Esophagus squamous epithelium (tissue), 4 donors: ENCODE measurements at regions not wholly inside any gene's neighbourhood (a gene's known extent, or its start where the extent isn't known, plus 50 kb on each side); places are given as distances from the start of the nearest gene placed in this dataset.
"Not testable (repeated sequence)": the region's sequence is repeated elsewhere in the genome, so short reads cannot be mapped to it uniquely, and the experiment has no call there.

Source experiments
- POLR2A ChIP-seq, 4 donors: fragments of 450-650 bp; IDR thresholded peaks; one replicate each; pipeline ENCODE4 v1.6.1; 2017; ENCODE audit warnings: antibody characterized with exemption in 4 of 4, mild to moderate bottlenecking in 4 of 4, moderate library complexity in 3 of 4
- TF ChIP-seq, protein P1 (sequence below), 6 experiments: fragments of 450-650 bp in 4 of 6; fragments of 200-600 bp in 2 of 6; sonication (generic) in 2 of 6; IDR thresholded peaks; one replicate each; pipeline ENCODE4 v1.5.1; 2016 to 2019; ENCODE audit warnings: antibody characterized with exemption in 6 of 6, mild to moderate bottlenecking in 4 of 6, moderate library complexity in 4 of 6

GRCh38 chr18:54669701-54670100 is 78.7 kb downstream of the DYNAP start:
- TF ChIP-seq, protein P1, sequence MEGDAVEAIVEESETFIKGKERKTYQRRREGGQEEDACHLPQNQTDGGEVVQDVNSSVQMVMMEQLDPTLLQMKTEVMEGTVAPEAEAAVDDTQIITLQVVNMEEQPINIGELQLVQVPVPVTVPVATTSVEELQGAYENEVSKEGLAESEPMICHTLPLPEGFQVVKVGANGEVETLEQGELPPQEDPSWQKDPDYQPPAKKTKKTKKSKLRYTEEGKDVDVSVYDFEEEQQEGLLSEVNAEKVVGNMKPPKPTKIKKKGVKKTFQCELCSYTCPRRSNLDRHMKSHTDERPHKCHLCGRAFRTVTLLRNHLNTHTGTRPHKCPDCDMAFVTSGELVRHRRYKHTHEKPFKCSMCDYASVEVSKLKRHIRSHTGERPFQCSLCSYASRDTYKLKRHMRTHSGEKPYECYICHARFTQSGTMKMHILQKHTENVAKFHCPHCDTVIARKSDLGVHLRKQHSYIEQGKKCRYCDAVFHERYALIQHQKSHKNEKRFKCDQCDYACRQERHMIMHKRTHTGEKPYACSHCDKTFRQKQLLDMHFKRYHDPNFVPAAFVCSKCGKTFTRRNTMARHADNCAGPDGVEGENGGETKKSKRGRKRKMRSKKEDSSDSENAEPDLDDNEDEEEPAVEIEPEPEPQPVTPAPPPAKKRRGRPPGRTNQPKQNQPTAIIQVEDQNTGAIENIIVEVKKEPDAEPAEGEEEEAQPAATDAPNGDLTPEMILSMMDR (IDR thresholded peaks at IDR 0.05), result not testable (repeated sequence)
- not testable (repeated sequence) for TF ChIP-seq POLR2A (IDR thresholded peaks at IDR 0.05)
